Neuron (in vitro differentiated cells): ENCODE measurements at regions not wholly inside any gene's neighbourhood (a gene's known extent, or its start where the extent isn't known, plus 50 kb on each side); places are given as distances from the start of the nearest gene placed in this dataset.

Source experiments
- H2AFZ ChIP-seq: one replicate; pipeline ENCODE4 v1.6.1; 2013; ENCODE audit warnings: low read depth, mild to moderate bottlenecking, inconsistent platforms, low read length, moderate library complexity
- H3K27me3 ChIP-seq: one replicate; pipeline ENCODE4 v1.6.1; 2013; ENCODE audit warnings: low read length; ENCODE audit not compliant: insufficient read depth
- H3K36me3 ChIP-seq: one replicate; pipeline ENCODE4 v1.6.1; 2013; ENCODE audit warnings: low read length; ENCODE audit not compliant: insufficient read depth
- H3K4me1 ChIP-seq: one replicate; pipeline ENCODE4 v1.6.1; 2013; ENCODE audit warnings: low read length; ENCODE audit not compliant: insufficient read depth
- H3K4me3 ChIP-seq: 2 replicates; pipeline ENCODE4 v1.5.1; 2013; ENCODE audit warnings: mild to moderate bottlenecking, low read length, moderate library complexity
- H3K9me3 ChIP-seq: one replicate; pipeline ENCODE4 v1.6.1; 2013; ENCODE audit warnings: low read length

GRCh38 chr12:92439420-92439805 is 263.4 kb upstream of the PLEKHG7 start:
- H3K9me3 ChIP-seq, result no peaks in the 10 kb centered on the region
- no peaks in the 10 kb centered on the region for H3K36me3 ChIP-seq
- no peaks in the 10 kb centered on the region for H3K27me3 ChIP-seq
- H2AFZ ChIP-seq, result no peak overlapping the region
- H3K4me3 ChIP-seq, result no peak overlapping the region
- H3K4me1 ChIP-seq, result no peaks in the 10 kb centered on the region

GRCh38 chr12:92438641-92439419 is 264.0 kb upstream of the PLEKHG7 start:
- no peaks in the 10 kb centered on the region for H3K9me3 ChIP-seq
- no peaks in the 10 kb centered on the region for H3K4me1 ChIP-seq
- no peaks in the 10 kb centered on the region for H3K36me3 ChIP-seq
- no peak overlapping the region for H3K4me3 ChIP-seq
- H3K27me3 ChIP-seq, result no peaks in the 10 kb centered on the region
- no peak overlapping the region for H2AFZ ChIP-seq

- no peaks in the 10 kb centered on the region for H3K36me3 ChIP-seq
- no peaks in the 10 kb centered on the region for H3K4me1 ChIP-seq
- no peaks in the 10 kb centered on the region for H3K27me3 ChIP-seq
- no peaks in the 10 kb centered on the region for H3K9me3 ChIP-seq
- no peak overlapping the region for H2AFZ ChIP-seq
- no peak overlapping the region for H3K4me3 ChIP-seq
Observed at GRCh38 chr12:92437452-92437851, 265.3 kb upstream of the PLEKHG7 start.

GRCh38 chr12:92436856-92437255 is 265.9 kb upstream of the PLEKHG7 start:
- Histone ChIP-seq H3K4me3 (no peak overlapping the region), H3K9me3 (no peaks in the 10 kb centered on the region), H3K27me3 (no peaks in the 10 kb centered on the region), H3K4me1 (no peaks in the 10 kb centered on the region), H3K36me3 (no peaks in the 10 kb centered on the region), H2AFZ (no peak overlapping the region)

GRCh38 chr12:92434607-92435025 is 268.2 kb upstream of the PLEKHG7 start:
- Histone ChIP-seq H3K4me1 (no peaks in the 10 kb centered on the region), H3K4me3 (no peak overlapping the region), H2AFZ (no peak overlapping the region), H3K9me3 (no peaks in the 10 kb centered on the region), H3K27me3 (no peaks in the 10 kb centered on the region), H3K36me3 (no peaks in the 10 kb centered on the region)

GRCh38 chr12:92432724-92433441 is 269.9 kb upstream of the PLEKHG7 start:
- no peaks in the 10 kb centered on the region for H3K36me3 ChIP-seq
- H2AFZ ChIP-seq, result no peak overlapping the region
- H3K4me3 ChIP-seq, result no peak overlapping the region
- H3K27me3 ChIP-seq, result no peaks in the 10 kb centered on the region
- H3K4me1 ChIP-seq, result no peaks in the 10 kb centered on the region
- H3K9me3 ChIP-seq, result no peaks in the 10 kb centered on the region

- Histone ChIP-seq H3K9me3 (no peaks in the 10 kb centered on the region), H2AFZ (no peak overlapping the region), H3K4me3 (no peak overlapping the region), H3K4me1 (no peaks in the 10 kb centered on the region), H3K27me3 (no peaks in the 10 kb centered on the region), H3K36me3 (no peaks in the 10 kb centered on the region)
Observed at GRCh38 chr12:92431146-92431545, 271.6 kb upstream of the PLEKHG7 start.

- Histone ChIP-seq H3K27me3 (no peaks in the 10 kb centered on the region), H2AFZ (no peak overlapping the region), H3K4me1 (peaks cover 12% of the 10 kb centered on the region), H3K9me3 (no peaks in the 10 kb centered on the region), H3K4me3 (no peak overlapping the region), H3K36me3 (no peaks in the 10 kb centered on the region)
Observed at GRCh38 chr12:92426332-92426731, 276.5 kb upstream of the PLEKHG7 start.

- H3K9me3 ChIP-seq, result no peaks in the 10 kb centered on the region
Observed at GRCh38 chr12:92425165-92425564, 277.6 kb upstream of the PLEKHG7 start.

GRCh38 chr12:92424338-92424737 is 278.5 kb upstream of the PLEKHG7 start:
- Histone ChIP-seq H3K4me3 (no peak overlapping the region), H3K27me3 (no peaks in the 10 kb centered on the region), H2AFZ (peak overlapping the region; percentile 45), H3K36me3 (no peaks in the 10 kb centered on the region), H3K4me1 (peaks cover 12% of the 10 kb centered on the region), H3K9me3 (no peaks in the 10 kb centered on the region)

More at GRCh38 chr12:92425165-92425564, 277.6 kb upstream of the PLEKHG7 start:
- Histone ChIP-seq H2AFZ (no peak overlapping the region), H3K27me3 (no peaks in the 10 kb centered on the region), H3K4me1 (peaks cover 12% of the 10 kb centered on the region), H3K4me3 (no peak overlapping the region), H3K36me3 (no peaks in the 10 kb centered on the region)

GRCh38 chr12:92421701-92422100 is 276.1 kb upstream of the BTG1 start:
- Histone ChIP-seq H3K36me3 (no peaks in the 10 kb centered on the region), H3K4me3 (no peak overlapping the region), H3K27me3 (no peaks in the 10 kb centered on the region), H3K4me1 (peaks cover 12% of the 10 kb centered on the region), H2AFZ (no peak overlapping the region), H3K9me3 (no peaks in the 10 kb centered on the region)

- no peaks in the 10 kb centered on the region for H3K36me3 ChIP-seq
- H3K4me1 ChIP-seq, result peaks cover 12% of the 10 kb centered on the region
- H2AFZ ChIP-seq, result no peak overlapping the region
- H3K4me3 ChIP-seq, result no peak overlapping the region
- H3K27me3 ChIP-seq, result no peaks in the 10 kb centered on the region
- no peaks in the 10 kb centered on the region for H3K9me3 ChIP-seq
Observed at GRCh38 chr12:92421042-92421441, 275.4 kb upstream of the BTG1 start.

GRCh38 chr12:92419201-92419600 is 273.6 kb upstream of the BTG1 start:
- no peak overlapping the region for H3K4me3 ChIP-seq
- H3K4me1 ChIP-seq, result peaks cover 4% of the 10 kb centered on the region
- no peaks in the 10 kb centered on the region for H3K27me3 ChIP-seq
- no peaks in the 10 kb centered on the region for H3K36me3 ChIP-seq
- H2AFZ ChIP-seq, result no peak overlapping the region
- H3K9me3 ChIP-seq, result no peaks in the 10 kb centered on the region
